ENCODE measurements at regions not wholly inside any gene's neighbourhood (a gene's known extent, or its start where the extent isn't known, plus 50 kb on each side); places are given as distances from the start of the nearest gene placed in this dataset.
A peak's percentile ranks its signal among the peaks of the same experiment; 100 is the strongest.

DNA sequence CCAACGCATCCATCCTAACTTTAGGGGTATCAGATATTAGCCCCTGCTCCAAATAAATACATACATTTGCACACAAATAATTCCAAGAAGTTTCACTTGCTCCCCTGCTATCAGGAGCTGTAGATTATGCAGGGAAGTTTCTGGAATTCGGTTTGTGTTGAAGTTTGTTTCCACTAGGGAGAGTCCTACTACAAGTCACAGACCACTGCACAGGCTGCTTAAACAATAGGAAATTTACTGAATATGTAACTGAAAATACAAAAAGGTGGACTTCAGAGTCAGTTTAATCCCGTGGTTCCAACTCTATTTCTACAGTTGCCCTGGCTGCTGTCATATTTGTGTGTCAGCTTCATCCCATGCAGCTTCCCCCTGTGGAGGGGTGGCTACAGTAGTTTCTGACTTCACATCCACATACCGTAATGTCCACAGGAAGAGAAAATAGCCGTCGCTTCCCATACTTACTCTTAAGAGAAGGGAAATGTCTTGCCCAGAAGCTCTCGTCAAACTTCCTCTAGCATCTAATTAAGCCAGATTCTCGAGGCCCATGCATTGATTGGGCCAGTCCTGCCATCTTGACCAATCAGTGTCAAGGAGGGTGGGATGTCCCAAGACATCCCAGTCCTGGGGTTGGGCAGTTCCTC, 286.6 kb downstream of the COG6 start:
- Mint-ChIP-seq H3K27ac (no peak overlapping the region), H3K36me3 (peaks cover 0 to 1% (median 0%) of the 10 kb centered on the region in 5 donors), H3K4me1 (peaks cover 6 to 17% (median 15%) of the 10 kb centered on the region in 7 donors), H3K4me3 (no peak overlapping the region), H3K27me3 (peaks cover 0 to 3% (median 0%) of the 10 kb centered on the region in 5 donors), H3K9me3 (peaks cover 0 to 4% (median 0%) of the 10 kb centered on the region in 11 donors)
- no peaks in the 10 kb centered on the region for H3K27me3 ChIP-seq (ENCODE audit: control insufficient read depth in 2 of 2, insufficient read depth in 2 of 2, low read length in 2 of 2)
- no peak for ATAC-seq
- H3K4me3 ChIP-seq (ENCODE audit: low read length): no peak overlapping the region
- no peak overlapping the region for H3K27ac ChIP-seq (ENCODE audit: low read depth, low read length)
- CTCF ChIA-PET: interaction anchor here (0.5 to 5.2 kb wide), 22 partner anchors 11 to 835 kb away, joined by 3 to 49 read pairs (median 4); no protein-coding TSS in a partner anchor
- no peaks in the 10 kb centered on the region for H3K36me3 ChIP-seq (ENCODE audit: control insufficient read depth in 2 of 3, insufficient read depth in 3 of 3, low read length in 3 of 3)
- intact Hi-C loops (cut with micrococcal nuclease): loop anchor here (1.0 to 5.0 kb wide), 12 partner anchors 14 to 835 kb away; partner anchors contain the start of gene FOXO1 (in 2 of the 2)
- H3K4me1 ChIP-seq (ENCODE audit: control insufficient read depth in 2 of 2, insufficient read depth in 2 of 2, low read length in 2 of 2): peaks cover 0 to 6% of the 10 kb centered on the region in 2 donors
- no peak for DNase-seq
- POLR2A ChIA-PET: interaction anchor here (0.5 to 0.7 kb wide), 2 partner anchors 226 to 875 kb away, joined by 3 to 4 read pairs; no protein-coding TSS in a partner anchor
- no peaks in the 10 kb centered on the region for H3K9me3 ChIP-seq (ENCODE audit: control insufficient read depth in 2 of 3, low read length in 3 of 3)

DNA sequence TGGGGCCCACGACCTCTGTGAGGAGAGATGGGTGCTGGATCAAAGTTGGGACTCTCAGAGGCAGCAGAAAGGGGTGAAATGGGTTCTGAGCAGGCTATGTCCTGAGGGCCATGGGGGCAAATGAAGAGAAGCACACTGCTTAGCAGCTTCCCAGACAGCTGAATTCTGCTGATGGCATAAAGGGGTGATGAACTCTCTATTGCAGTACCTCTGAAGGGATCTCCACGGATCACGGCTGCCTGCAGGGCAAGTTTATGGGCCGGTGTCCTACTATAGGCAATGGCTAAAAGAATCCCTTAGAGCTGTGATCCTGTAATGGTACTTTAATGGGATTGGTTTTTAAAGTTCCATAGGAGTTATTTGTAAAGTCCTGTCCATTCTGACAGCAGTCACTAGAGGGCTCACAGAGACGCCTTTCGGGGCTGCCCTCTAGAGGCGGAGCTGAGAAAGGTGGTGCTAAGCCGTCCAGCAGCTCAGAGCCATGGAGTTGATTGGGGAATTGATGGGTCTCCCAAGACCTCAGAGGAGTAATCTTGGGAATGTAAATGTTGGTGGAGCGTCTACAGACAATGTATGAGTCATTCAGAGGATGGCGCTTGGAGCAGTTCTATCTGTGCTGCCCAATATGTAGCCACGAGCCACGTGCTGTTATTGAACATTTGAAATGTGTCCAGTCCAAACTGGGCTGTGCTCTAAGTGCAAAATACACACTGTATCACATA, 287.3 kb downstream of the COG6 start:
- Mint-ChIP-seq H3K4me3 (peak overlapping the region in 2 of 10 donors; percentile 2 to 71), H3K36me3 (peaks cover 0 to 3% (median 0%) of the 10 kb centered on the region in 5 donors), H3K9me3 (peaks cover 0 to 4% (median 0%) of the 10 kb centered on the region in 11 donors), H3K4me1 (peaks cover 4 to 16% (median 11%) of the 10 kb centered on the region in 7 donors), H3K27ac (peak overlapping the region in 3 of 9 donors; percentile 1 to 63 (median 8)), H3K27me3 (peaks cover 0 to 3% (median 0%) of the 10 kb centered on the region in 5 donors)
- H3K27ac ChIP-seq (ENCODE audit: low read depth, low read length): no peak overlapping the region
- ChIA-PET CTCF (interaction anchor here (0.5 to 5.2 kb wide), 26 partner anchors 11 to 834 kb away, joined by 3 to 49 read pairs (median 4); no protein-coding TSS in a partner anchor), POLR2A (interaction anchor here (0.5 to 0.9 kb wide), 2 partner anchors 723 to 874 kb away, joined by 3 to 4 read pairs; partner anchors contain the start of gene FOXO1)
- no peak overlapping the region for H3K4me3 ChIP-seq (ENCODE audit: low read length)
- intact Hi-C loops (cut with micrococcal nuclease): loop anchor here (1.0 to 5.0 kb wide), 12 partner anchors 14 to 835 kb away; partner anchors contain the start of gene FOXO1 (in 2 of the 2)
- no peaks in the 10 kb centered on the region for H3K36me3 ChIP-seq (ENCODE audit: control insufficient read depth in 2 of 3, insufficient read depth in 3 of 3, low read length in 3 of 3)
- peak; percentile 98 for ATAC-seq
- no peaks in the 10 kb centered on the region for H3K27me3 ChIP-seq (ENCODE audit: control insufficient read depth in 2 of 2, insufficient read depth in 2 of 2, low read length in 2 of 2)
- H3K4me1 ChIP-seq (ENCODE audit: control insufficient read depth in 2 of 2, insufficient read depth in 2 of 2, low read length in 2 of 2): no peaks in the 10 kb centered on the region
- DNase-seq: peak; percentile 41 to 71 (median 63)
- no peaks in the 10 kb centered on the region for H3K9me3 ChIP-seq (ENCODE audit: control insufficient read depth in 2 of 3, low read length in 3 of 3)

DNA sequence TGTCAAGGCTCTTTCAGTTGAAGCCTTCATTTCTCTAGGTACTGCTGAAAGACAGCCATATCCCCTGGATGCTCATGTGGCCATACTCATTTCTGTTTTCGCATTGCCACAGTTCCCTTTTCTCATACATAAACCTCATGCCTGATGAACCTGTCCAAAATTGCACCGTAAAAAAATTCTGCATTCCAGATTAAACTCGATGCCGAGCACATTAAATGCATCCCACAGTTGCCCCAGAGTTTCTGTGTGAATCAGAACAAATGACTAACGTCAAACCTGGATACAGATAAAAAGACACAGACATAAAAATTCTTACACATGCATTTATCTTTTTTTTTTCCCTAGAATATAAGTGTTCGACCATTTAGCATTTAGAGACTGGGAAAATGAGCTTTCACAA, 288.2 kb downstream of the COG6 start:
- Mint-ChIP-seq H3K4me1 (peaks cover 4 to 11% (median 5%) of the 10 kb centered on the region in 7 donors), H3K36me3 (peaks cover 0 to 3% (median 0%) of the 10 kb centered on the region in 5 donors), H3K27me3 (peaks cover 0 to 7% (median 0%) of the 10 kb centered on the region in 5 donors), H3K9me3 (peaks cover 0 to 4% (median 0%) of the 10 kb centered on the region in 11 donors), H3K4me3 (no peak overlapping the region), H3K27ac (peak overlapping the region in 1 of 9 donors; percentile 17)
- DNase-seq (no peak), ATAC-seq (no peak)
- CTCF ChIA-PET: interaction anchor here (1.0 to 5.2 kb wide), 7 partner anchors 11 to 738 kb away, joined by 3 to 49 read pairs (median 5); no protein-coding TSS in a partner anchor
- Histone ChIP-seq H3K9me3 (ENCODE audit: control insufficient read depth in 2 of 3, low read length in 3 of 3) (no peaks in the 10 kb centered on the region), H3K36me3 (ENCODE audit: control insufficient read depth in 2 of 3, insufficient read depth in 3 of 3, low read length in 3 of 3) (no peaks in the 10 kb centered on the region), H3K4me1 (ENCODE audit: control insufficient read depth in 2 of 2, insufficient read depth in 2 of 2, low read length in 2 of 2) (no peaks in the 10 kb centered on the region), H3K27me3 (ENCODE audit: control insufficient read depth in 2 of 2, insufficient read depth in 2 of 2, low read length in 2 of 2) (no peaks in the 10 kb centered on the region), H3K27ac (ENCODE audit: low read depth, low read length) (no peak overlapping the region), H3K4me3 (ENCODE audit: low read length) (no peak overlapping the region)
- POLR2A ChIA-PET: no interaction called here
- intact Hi-C loops (cut with micrococcal nuclease): loop anchor here (2.0 to 5.0 kb wide), 6 partner anchors 51 to 834 kb away; partner anchors contain the start of gene FOXO1 (in 2 of the 2)

DNA sequence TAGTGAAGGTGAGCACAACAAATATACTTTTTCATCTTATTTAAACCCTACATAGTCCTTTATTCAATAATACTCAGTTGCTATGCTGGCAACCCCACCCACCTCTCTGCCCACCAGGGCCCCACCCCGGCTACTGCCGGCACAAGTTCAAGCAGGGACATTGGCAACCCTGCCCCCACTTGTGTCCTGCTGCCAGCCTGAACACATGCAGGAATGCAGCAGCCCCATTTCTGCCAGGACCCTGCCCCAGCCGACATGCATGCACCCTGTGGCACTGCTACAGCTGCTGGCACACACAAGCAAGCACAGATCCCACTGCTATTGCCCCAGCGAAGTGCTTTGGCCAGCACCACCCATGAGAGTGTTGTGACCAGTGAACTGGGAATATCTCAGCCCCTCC, 289.8 kb downstream of the COG6 start:
- intact Hi-C loops (cut with micrococcal nuclease): no loop called here
- POLR2A ChIA-PET: no interaction called here
- peaks cover 0 to 9% (median 0%) of the 10 kb centered on the region in 5 donors for H3K27me3 Mint-ChIP-seq

DNA sequence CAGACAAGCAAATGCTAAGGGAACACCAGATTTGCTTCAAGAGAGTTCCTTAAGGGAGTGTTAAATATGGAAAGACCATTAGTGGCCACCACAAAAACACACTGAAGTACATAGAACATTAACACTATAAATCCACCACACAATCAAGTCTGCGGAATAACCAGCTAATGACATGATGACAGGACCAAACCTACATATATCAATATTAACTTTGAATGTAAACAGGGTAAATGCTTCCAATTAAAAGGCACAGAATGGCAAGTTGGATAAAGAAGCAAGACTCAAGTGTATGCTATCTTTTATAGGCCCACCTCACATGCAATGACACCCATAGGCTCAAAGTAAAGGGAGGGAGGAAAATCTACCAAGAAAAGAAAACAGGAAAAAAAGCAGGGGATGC, 291.3 kb downstream of the COG6 start:
- Histone ChIP-seq H3K9me3 (ENCODE audit: control insufficient read depth in 2 of 3, low read length in 3 of 3) (no peaks in the 10 kb centered on the region), H3K27ac (ENCODE audit: low read depth, low read length) (no peak overlapping the region), H3K4me3 (ENCODE audit: low read length) (no peak overlapping the region), H3K27me3 (ENCODE audit: control insufficient read depth in 2 of 2, insufficient read depth in 2 of 2, low read length in 2 of 2) (no peaks in the 10 kb centered on the region), H3K4me1 (ENCODE audit: control insufficient read depth in 2 of 2, insufficient read depth in 2 of 2, low read length in 2 of 2) (peaks cover 0 to 4% of the 10 kb centered on the region in 2 donors), H3K36me3 (ENCODE audit: control insufficient read depth in 2 of 3, insufficient read depth in 3 of 3, low read length in 3 of 3) (no peaks in the 10 kb centered on the region)
- no peak for ATAC-seq
- Mint-ChIP-seq H3K27ac (no peak overlapping the region), H3K4me3 (no peak overlapping the region), H3K4me1 (peaks cover 5 to 22% (median 13%) of the 10 kb centered on the region in 7 donors), H3K9me3 (peaks cover 0 to 4% (median 0%) of the 10 kb centered on the region in 11 donors), H3K27me3 (peaks cover 0 to 9% (median 0%) of the 10 kb centered on the region in 5 donors), H3K36me3 (peaks cover 0 to 3% (median 0%) of the 10 kb centered on the region in 5 donors)
- CTCF ChIA-PET: no interaction called here
- intact Hi-C loops (cut with micrococcal nuclease): no loop called here
- POLR2A ChIA-PET: no interaction called here
- DNase-seq: no peak

More for the DNA sequence above, 289.8 kb downstream of the COG6 start:
- Mint-ChIP-seq H3K27ac (peak overlapping the region in 1 of 9 donors; percentile 11), H3K4me3 (no peak overlapping the region), H3K9me3 (peaks cover 0 to 4% (median 0%) of the 10 kb centered on the region in 11 donors), H3K36me3 (peaks cover 0 to 3% (median 0%) of the 10 kb centered on the region in 5 donors), H3K4me1 (peaks cover 4 to 11% (median 8%) of the 10 kb centered on the region in 7 donors)
- DNase-seq: no peak
- no peak for ATAC-seq
- CTCF ChIA-PET: no interaction called here
- Histone ChIP-seq H3K27me3 (ENCODE audit: control insufficient read depth in 2 of 2, insufficient read depth in 2 of 2, low read length in 2 of 2) (no peaks in the 10 kb centered on the region), H3K4me3 (ENCODE audit: low read length) (no peak overlapping the region), H3K36me3 (ENCODE audit: control insufficient read depth in 2 of 3, insufficient read depth in 3 of 3, low read length in 3 of 3) (no peaks in the 10 kb centered on the region), H3K4me1 (ENCODE audit: control insufficient read depth in 2 of 2, insufficient read depth in 2 of 2, low read length in 2 of 2) (no peaks in the 10 kb centered on the region), H3K27ac (ENCODE audit: low read depth, low read length) (no peak overlapping the region), H3K9me3 (ENCODE audit: control insufficient read depth in 2 of 3, low read length in 3 of 3) (no peaks in the 10 kb centered on the region)

DNA sequence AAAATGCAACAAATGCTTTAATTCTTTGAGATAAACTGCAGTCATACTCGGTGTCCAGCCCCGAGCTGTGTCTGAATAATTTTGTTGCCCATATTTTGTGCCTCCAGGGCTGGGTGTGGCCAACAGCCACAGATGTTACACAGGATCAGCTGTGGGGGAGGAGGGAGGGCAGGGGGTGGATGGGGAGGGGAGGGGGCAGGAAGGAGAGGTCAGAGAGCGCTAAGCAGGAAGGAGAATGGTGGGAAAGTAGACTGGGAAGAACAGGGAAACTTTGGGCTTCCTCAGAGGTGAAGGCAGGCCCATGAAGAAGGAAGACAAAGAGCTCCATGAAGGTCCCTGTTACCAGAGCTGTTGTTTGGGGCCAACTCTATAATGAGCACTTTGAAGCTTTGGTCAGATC, 295.8 kb downstream of the COG6 start:
- POLR2A ChIA-PET: interaction anchor here (0.8 kb wide), 1 partner anchor 13 kb away, joined by 3 read pairs; no protein-coding TSS in a partner anchor

More for the DNA sequence above, 295.8 kb downstream of the COG6 start:
- Mint-ChIP-seq H3K9me3 (peaks cover 0 to 2% (median 0%) of the 10 kb centered on the region in 11 donors), H3K4me1 (peaks cover 20 to 48% (median 38%) of the 10 kb centered on the region in 7 donors), H3K27ac (peak overlapping the region in 3 of 9 donors; percentile 40 to 86 (median 74)), H3K36me3 (peaks cover 0 to 3% (median 0%) of the 10 kb centered on the region in 5 donors), H3K27me3 (peaks cover 0 to 8% (median 0%) of the 10 kb centered on the region in 5 donors), H3K4me3 (no peak overlapping the region)
- Histone ChIP-seq H3K27ac (ENCODE audit: low read depth, low read length) (no peak overlapping the region), H3K9me3 (ENCODE audit: control insufficient read depth in 2 of 3, low read length in 3 of 3) (no peaks in the 10 kb centered on the region), H3K4me3 (ENCODE audit: low read length) (no peak overlapping the region), H3K27me3 (ENCODE audit: control insufficient read depth in 2 of 2, insufficient read depth in 2 of 2, low read length in 2 of 2) (no peaks in the 10 kb centered on the region), H3K4me1 (ENCODE audit: control insufficient read depth in 2 of 2, insufficient read depth in 2 of 2, low read length in 2 of 2) (peaks cover 12 to 13% of the 10 kb centered on the region in 2 donors), H3K36me3 (ENCODE audit: control insufficient read depth in 2 of 3, insufficient read depth in 3 of 3, low read length in 3 of 3) (no peaks in the 10 kb centered on the region)
- ATAC-seq (no peak), DNase-seq (no peak)
- intact Hi-C loops (cut with micrococcal nuclease): loop anchor here in 1 of 2 donors (5.0 kb wide), 1 partner anchor 46 kb away; no protein-coding TSS in a partner anchor
- CTCF ChIA-PET: no interaction called here

Data from naive thymus-derived CD4-positive, alpha-beta T cell (primary cell).